Right lobe of liver (tissue), 4 donors: ENCODE measurements at regions not wholly inside any gene's neighbourhood (a gene's known extent, or its start where the extent isn't known, plus 50 kb on each side); places are given as distances from the start of the nearest gene placed in this dataset.

ENCODE experiments used
- POLR2A ChIP-seq: fragments of 450-650 bp; IDR thresholded peaks from one replicate; pipeline ENCODE4 v1.6.1; 2017; ENCODE audit warnings: antibody characterized with exemption, mild to moderate bottlenecking
- TF ChIP-seq, protein P1 (sequence below), 4 donors: fragments of 200-600 bp in 3 of 4; fragments of 450-650 bp in 1 of 4; IDR thresholded peaks; one replicate each; pipeline versions ENCODE4 v1.5.1 to v1.8.0; 2016 to 2022; ENCODE audit warnings: antibody characterized with exemption in 4 of 4, mild to moderate bottlenecking in 2 of 4
- donor health status: DM: no; HTN: no; CAD: no.
- donor health status: DM: no; HTN: no; CAD: no.
- donor health status: DM: no; HTN: yes; CAD: no.

DNA sequence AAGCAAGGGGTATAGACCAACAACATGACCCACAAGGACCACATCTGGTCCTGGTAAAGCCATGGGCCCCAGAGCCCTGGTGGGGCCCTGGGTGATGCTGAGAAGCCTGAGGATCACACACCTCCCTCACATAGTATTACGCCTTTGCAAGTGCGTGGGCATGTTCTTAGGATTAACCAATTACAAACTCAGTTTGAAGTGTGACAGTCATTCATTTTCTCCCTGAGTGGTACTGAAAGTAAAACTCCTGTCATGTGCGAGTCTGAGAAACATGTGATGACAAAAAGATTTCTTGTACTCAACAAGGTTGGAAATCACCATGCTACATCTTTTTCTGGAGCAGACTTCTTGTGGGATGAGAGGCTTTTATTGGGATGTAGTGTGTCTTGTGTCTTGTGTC is 315.3 kb upstream of the DUSP10 start:
- no peak for TF ChIP-seq POLR2A
- TF ChIP-seq, protein P1, sequence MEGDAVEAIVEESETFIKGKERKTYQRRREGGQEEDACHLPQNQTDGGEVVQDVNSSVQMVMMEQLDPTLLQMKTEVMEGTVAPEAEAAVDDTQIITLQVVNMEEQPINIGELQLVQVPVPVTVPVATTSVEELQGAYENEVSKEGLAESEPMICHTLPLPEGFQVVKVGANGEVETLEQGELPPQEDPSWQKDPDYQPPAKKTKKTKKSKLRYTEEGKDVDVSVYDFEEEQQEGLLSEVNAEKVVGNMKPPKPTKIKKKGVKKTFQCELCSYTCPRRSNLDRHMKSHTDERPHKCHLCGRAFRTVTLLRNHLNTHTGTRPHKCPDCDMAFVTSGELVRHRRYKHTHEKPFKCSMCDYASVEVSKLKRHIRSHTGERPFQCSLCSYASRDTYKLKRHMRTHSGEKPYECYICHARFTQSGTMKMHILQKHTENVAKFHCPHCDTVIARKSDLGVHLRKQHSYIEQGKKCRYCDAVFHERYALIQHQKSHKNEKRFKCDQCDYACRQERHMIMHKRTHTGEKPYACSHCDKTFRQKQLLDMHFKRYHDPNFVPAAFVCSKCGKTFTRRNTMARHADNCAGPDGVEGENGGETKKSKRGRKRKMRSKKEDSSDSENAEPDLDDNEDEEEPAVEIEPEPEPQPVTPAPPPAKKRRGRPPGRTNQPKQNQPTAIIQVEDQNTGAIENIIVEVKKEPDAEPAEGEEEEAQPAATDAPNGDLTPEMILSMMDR (IDR thresholded peaks at IDR 0.05): no peak
